Neural cell (in vitro differentiated cells): ENCODE measurements at regions not wholly inside any gene's neighbourhood (a gene's known extent, or its start where the extent isn't known, plus 50 kb on each side); places are given as distances from the start of the nearest gene placed in this dataset.

Experiments
- H2AFZ ChIP-seq: fragments of 200-600, 300-800 bp; sonication (generic), shearing (Covaris generic); 2 replicates; pipeline ENCODE4 v1.6.0; 2014; ENCODE audit warnings: low read depth, mild to moderate bottlenecking, antibody characterized with exemption, low read length, moderate library complexity
- H3F3A ChIP-seq: fragments of 200-600 bp; shearing (Covaris generic); 2 replicates; pipeline ENCODE4 v1.6.1; 2016; ENCODE audit warnings: mild to moderate bottlenecking, moderate library complexity, mixed read lengths, antibody characterized with exemption, low read length; ENCODE audit not compliant: insufficient read depth, poor library complexity, severe bottlenecking
- H3K27ac ChIP-seq: fragments of 200-600, 300-800 bp; sonication (generic), shearing (Covaris generic); 2 replicates; pipeline ENCODE4 v1.5.1; 2014; ENCODE audit warnings: mild to moderate bottlenecking, low read length, moderate library complexity
- H3K27me3 ChIP-seq: fragments of 300-800, 200-600 bp; sonication (generic), shearing (Covaris generic); 2 replicates; pipeline ENCODE4 v1.6.0; 2014; ENCODE audit warnings: mild to moderate bottlenecking, low read depth, low read length, moderate library complexity; ENCODE audit not compliant: insufficient read depth
- H3K36me3 ChIP-seq: fragments of 300-800, 200-600 bp; sonication (generic), shearing (Covaris generic); 2 replicates; pipeline ENCODE4 v1.5.1; 2014; ENCODE audit warnings: mild to moderate bottlenecking, antibody characterized with exemption, low read length, moderate library complexity; ENCODE audit not compliant: insufficient read depth
- H3K4me2 ChIP-seq: fragments of 300-800, 200-600 bp; sonication (generic), shearing (Covaris generic); 2 replicates; pipeline ENCODE4 v1.6.0; 2014; ENCODE audit warnings: mild to moderate bottlenecking, low read length
- H3K4me3 ChIP-seq: fragments of 300-800, 200-600 bp; sonication (generic), shearing (Covaris generic); 2 replicates; pipeline ENCODE4 v1.5.1; 2014; ENCODE audit warnings: mild to moderate bottlenecking, low read length, moderate library complexity
- H3K79me2 ChIP-seq: fragments of 200-600 bp; shearing (Covaris generic); replicated peaks from 2 replicates; pipeline ENCODE4 v1.6.0; 2014; ENCODE audit warnings: mild to moderate bottlenecking, low read length, moderate library complexity; ENCODE audit not compliant: insufficient read depth
- H3K9ac ChIP-seq: fragments of 300-800, 200-600 bp; sonication (generic), shearing (Covaris generic); 2 replicates; pipeline ENCODE4 v1.6.1; 2016; ENCODE audit warnings: mild to moderate bottlenecking, low read length, mixed read lengths
- H3K9me2 ChIP-seq: fragments of 200-600 bp; shearing (Covaris generic); 2 replicates; pipeline ENCODE4 v1.6.1; 2016; ENCODE audit warnings: mild to moderate bottlenecking, low read length, mixed read lengths; ENCODE audit not compliant: insufficient read depth
- H3K9me3 ChIP-seq: fragments of 200-600, 300-800 bp; sonication (generic), shearing (Covaris generic); 2 replicates; pipeline ENCODE4 v1.6.1; 2016; ENCODE audit warnings: mild to moderate bottlenecking, mixed run types, low read length, moderate library complexity, mixed read lengths
- H4K20me1 ChIP-seq: fragments of 200-600 bp; shearing (Covaris generic); 2 replicates; pipeline ENCODE4 v1.6.1; 2016; ENCODE audit warnings: mild to moderate bottlenecking, mixed run types; ENCODE audit not compliant: insufficient read depth
- CTCF ChIP-seq: fragments of 450-650 bp; IDR thresholded peaks from 2 replicates; pipeline ENCODE4 v1.5.1; 2014; ENCODE audit warnings: antibody characterized with exemption, mild to moderate bottlenecking, moderate library complexity; ENCODE audit not compliant: poor library complexity, severe bottlenecking
- EP300 ChIP-seq: fragments of 450-650 bp; conservative IDR thresholded peaks from 2 replicates; pipeline ENCODE4 v1.6.1; 2014; ENCODE audit warnings: antibody characterized with exemption, mild to moderate bottlenecking, moderate library complexity; ENCODE audit not compliant: poor library complexity, severe bottlenecking
- EZH2 ChIP-seq: fragments of 200-600, 300-800 bp; shearing (Covaris generic), sonication (generic); IDR thresholded peaks from 2 replicates; pipeline ENCODE4 v1.6.1; 2014; ENCODE audit warnings: antibody characterized with exemption, low read length, borderline replicate concordance, mild to moderate bottlenecking; ENCODE audit not compliant: insufficient read depth, poor library complexity, severe bottlenecking
- MXI1 ChIP-seq: fragments of 450-650 bp; conservative IDR thresholded peaks from 2 replicates; pipeline ENCODE4 v1.6.1; 2014; ENCODE audit warnings: antibody characterized with exemption, mild to moderate bottlenecking; ENCODE audit not compliant: poor library complexity, severe bottlenecking
- POLR2AphosphoS5 ChIP-seq: IDR thresholded peaks from 2 replicates; pipeline ENCODE4 v1.6.1; 2012
- RAD21 ChIP-seq: fragments of 450-650 bp; conservative IDR thresholded peaks from 2 replicates; pipeline ENCODE4 v1.6.1; 2014; ENCODE audit warnings: antibody characterized with exemption, mild to moderate bottlenecking, moderate library complexity
- REST ChIP-seq: IDR thresholded peaks from 2 replicates; pipeline ENCODE4 v1.6.1; 2012; ENCODE audit warnings: borderline replicate concordance
- SMC3 ChIP-seq: fragments of 450-650 bp; conservative IDR thresholded peaks from 2 replicates; pipeline ENCODE4 v1.6.1; 2014; ENCODE audit warnings: antibody characterized with exemption, mild to moderate bottlenecking, moderate library complexity; ENCODE audit not compliant: poor library complexity
- TAF1 ChIP-seq: IDR thresholded peaks from 2 replicates; pipeline ENCODE4 v1.6.1; 2012; ENCODE audit warnings: low read depth

- no peak overlapping the region for H3K9ac ChIP-seq
- no peaks in the 10 kb centered on the region for H3K9me2 ChIP-seq
- H3K4me3 ChIP-seq, result no peak overlapping the region
- H4K20me1 ChIP-seq, result no peaks in the 10 kb centered on the region
- H3K36me3 ChIP-seq, result no peaks in the 10 kb centered on the region
- H3K27me3 ChIP-seq, result no peaks in the 10 kb centered on the region
- TF ChIP-seq POLR2AphosphoS5, result no peak
- TF ChIP-seq REST, result no peak
- TF ChIP-seq EP300, result no peak
- TF ChIP-seq MXI1, result no peak
- no peak for TF ChIP-seq EZH2
- no peak for TF ChIP-seq CTCF
- no peak for TF ChIP-seq RAD21
- TF ChIP-seq SMC3, result no peak
- no peak for TF ChIP-seq TAF1
- no peaks in the 10 kb centered on the region for H3K9me3 ChIP-seq
- H3K27ac ChIP-seq, result no peak overlapping the region
- no peaks in the 10 kb centered on the region for H3K79me2 ChIP-seq
- no peaks in the 10 kb centered on the region for H3F3A ChIP-seq
- no peak overlapping the region for H2AFZ ChIP-seq
- H3K4me2 ChIP-seq, result no peak overlapping the region
Observed at GRCh38 chr3:189001559-189001958, 170.2 kb upstream of the TPRG1 start.

GRCh38 chr3:189003410-189003809, 168.4 kb upstream of the TPRG1 start:
- TF ChIP-seq REST (no peak), TAF1 (no peak), CTCF (no peak)
- Histone ChIP-seq H3F3A (no peaks in the 10 kb centered on the region), H3K27ac (no peak overlapping the region), H3K79me2 (no peaks in the 10 kb centered on the region), H3K9me3 (no peaks in the 10 kb centered on the region), H3K4me3 (no peak overlapping the region), H3K27me3 (no peaks in the 10 kb centered on the region), H4K20me1 (no peaks in the 10 kb centered on the region), H2AFZ (no peak overlapping the region), H3K9ac (no peak overlapping the region), H3K9me2 (no peaks in the 10 kb centered on the region), H3K36me3 (no peaks in the 10 kb centered on the region), H3K4me2 (no peak overlapping the region)
